Loucy (cell line): ENCODE measurements at regions not wholly inside any gene's neighbourhood (a gene's known extent, or its start where the extent isn't known, plus 50 kb on each side); places are given as distances from the start of the nearest gene placed in this dataset.
"Not testable (repeated sequence)": the region's sequence is repeated elsewhere in the genome, so short reads cannot be mapped to it uniquely, and the experiment has no call there.

Experiments used
- H2AFZ ChIP-seq: fragments of 200-600 bp; sonication (generic); 2 replicates; pipeline ENCODE4 v1.6.0; 2016; ENCODE audit warnings: antibody characterized with exemption, mild to moderate bottlenecking, low read length, moderate library complexity
- H3F3A ChIP-seq: fragments of 200-600 bp; 2 replicates; pipeline ENCODE4 v1.6.0; 2016; ENCODE audit warnings: antibody characterized with exemption, low read depth, mild to moderate bottlenecking
- H3K27me3 ChIP-seq: fragments of 200-600 bp; sonication (generic); 2 replicates; pipeline ENCODE4 v1.6.1; 2014; ENCODE audit warnings: low read length, mild to moderate bottlenecking; ENCODE audit not compliant: insufficient read depth, poor library complexity, severe bottlenecking
- H3K36me3 ChIP-seq: fragments of 200-600 bp; sonication (generic); 2 replicates; pipeline ENCODE4 v1.6.1; 2016; ENCODE audit warnings: low read length; ENCODE audit not compliant: insufficient read depth
- H3K4me1 ChIP-seq: fragments of 200-600 bp; sonication (generic); 2 replicates; pipeline ENCODE4 v1.5.1; 2014; ENCODE audit warnings: low read length, mild to moderate bottlenecking; ENCODE audit not compliant: insufficient read depth, poor library complexity, severe bottlenecking
- H3K4me2 ChIP-seq: fragments of 200-600 bp; sonication (generic); 2 replicates; pipeline ENCODE4 v1.6.0; 2014; ENCODE audit warnings: antibody characterized with exemption, low read length, low read depth, mild to moderate bottlenecking; ENCODE audit not compliant: poor library complexity, severe bottlenecking
- H3K4me3 ChIP-seq: fragments of 200-600 bp; sonication (generic); 2 replicates; pipeline ENCODE4 v1.5.1; 2014; ENCODE audit warnings: low read length, mild to moderate bottlenecking, mixed read lengths; ENCODE audit not compliant: poor library complexity, severe bottlenecking
- H3K79me2 ChIP-seq: fragments of 200-600 bp; sonication (generic); 2 replicates; pipeline ENCODE4 v1.6.1; 2014; ENCODE audit warnings: low read length; ENCODE audit not compliant: insufficient read depth
- H3K9ac ChIP-seq: fragments of 200-600 bp; sonication (generic); 2 replicates; pipeline ENCODE4 v1.6.0; 2014; ENCODE audit warnings: mild to moderate bottlenecking, low read depth, low read length, moderate library complexity; ENCODE audit not compliant: poor library complexity, severe bottlenecking
- H3K9me2 ChIP-seq: fragments of 200-600 bp; sonication (generic); replicated peaks from 2 replicates; pipeline ENCODE4 v1.6.1; 2016; ENCODE audit warnings: low read depth, low read length, mixed read lengths
- H3K9me3 ChIP-seq: fragments of 200-600 bp; sonication (generic); 2 replicates; pipeline ENCODE4 v1.6.1; 2014; ENCODE audit warnings: mild to moderate bottlenecking, antibody characterized with exemption, low read length, low read depth; ENCODE audit not compliant: insufficient read depth
- H4K20me1 ChIP-seq: fragments of 200-600 bp; sonication (generic); 2 replicates; pipeline ENCODE4 v1.6.0; 2014; ENCODE audit warnings: antibody characterized with exemption, low read length, mild to moderate bottlenecking; ENCODE audit not compliant: insufficient read depth, poor library complexity, severe bottlenecking
- EZH2phosphoT487 ChIP-seq: fragments of 200-600 bp; IDR thresholded peaks from 2 replicates; pipeline ENCODE4 v1.6.1; 2018; ENCODE audit warnings: antibody characterized with exemption, mild to moderate bottlenecking, moderate library complexity, borderline replicate concordance
- TF ChIP-seq, protein P1 (sequence below): fragments of 200-600 bp; sonication (generic); conservative IDR thresholded peaks from 2 replicates; pipeline ENCODE4 v1.5.1; 2014; ENCODE audit warnings: mild to moderate bottlenecking, antibody characterized with exemption, low read length

DNA sequence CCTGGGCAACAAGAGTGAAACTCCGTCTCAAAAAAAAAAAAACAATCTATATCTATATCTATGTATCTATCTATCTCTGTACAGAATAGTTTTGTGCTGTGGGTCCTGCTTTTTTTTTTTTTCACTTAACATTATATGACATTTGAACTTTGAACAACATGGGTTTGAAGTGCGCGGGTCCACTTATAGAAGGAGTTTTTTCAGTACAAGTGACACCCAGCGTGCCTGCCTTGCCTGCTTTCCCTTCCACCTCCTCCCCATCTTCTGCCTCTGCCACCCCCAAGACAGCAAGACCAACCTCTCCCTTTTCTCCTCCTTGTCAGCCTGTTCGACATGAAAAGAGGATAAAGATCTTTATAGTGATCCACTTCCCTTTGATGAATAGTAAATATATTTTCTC is 102.2 kb upstream of the KCNG1 start:
- Histone ChIP-seq H3K27me3 (no peaks in the 10 kb centered on the region), H3K79me2 (no peaks in the 10 kb centered on the region), H3K36me3 (no peaks in the 10 kb centered on the region), H3K9ac (no peak overlapping the region), H4K20me1 (no peaks in the 10 kb centered on the region), H3K4me2 (no peak overlapping the region), H3F3A (no peaks in the 10 kb centered on the region), H3K4me3 (no peak overlapping the region), H3K9me2 (no peaks in the 10 kb centered on the region), H2AFZ (no peak overlapping the region), H3K4me1 (no peaks in the 10 kb centered on the region), H3K9me3 (no peaks in the 10 kb centered on the region)
- TF ChIP-seq, protein P1, sequence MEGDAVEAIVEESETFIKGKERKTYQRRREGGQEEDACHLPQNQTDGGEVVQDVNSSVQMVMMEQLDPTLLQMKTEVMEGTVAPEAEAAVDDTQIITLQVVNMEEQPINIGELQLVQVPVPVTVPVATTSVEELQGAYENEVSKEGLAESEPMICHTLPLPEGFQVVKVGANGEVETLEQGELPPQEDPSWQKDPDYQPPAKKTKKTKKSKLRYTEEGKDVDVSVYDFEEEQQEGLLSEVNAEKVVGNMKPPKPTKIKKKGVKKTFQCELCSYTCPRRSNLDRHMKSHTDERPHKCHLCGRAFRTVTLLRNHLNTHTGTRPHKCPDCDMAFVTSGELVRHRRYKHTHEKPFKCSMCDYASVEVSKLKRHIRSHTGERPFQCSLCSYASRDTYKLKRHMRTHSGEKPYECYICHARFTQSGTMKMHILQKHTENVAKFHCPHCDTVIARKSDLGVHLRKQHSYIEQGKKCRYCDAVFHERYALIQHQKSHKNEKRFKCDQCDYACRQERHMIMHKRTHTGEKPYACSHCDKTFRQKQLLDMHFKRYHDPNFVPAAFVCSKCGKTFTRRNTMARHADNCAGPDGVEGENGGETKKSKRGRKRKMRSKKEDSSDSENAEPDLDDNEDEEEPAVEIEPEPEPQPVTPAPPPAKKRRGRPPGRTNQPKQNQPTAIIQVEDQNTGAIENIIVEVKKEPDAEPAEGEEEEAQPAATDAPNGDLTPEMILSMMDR = no peak
- TF ChIP-seq EZH2phosphoT487 = no peak

DNA sequence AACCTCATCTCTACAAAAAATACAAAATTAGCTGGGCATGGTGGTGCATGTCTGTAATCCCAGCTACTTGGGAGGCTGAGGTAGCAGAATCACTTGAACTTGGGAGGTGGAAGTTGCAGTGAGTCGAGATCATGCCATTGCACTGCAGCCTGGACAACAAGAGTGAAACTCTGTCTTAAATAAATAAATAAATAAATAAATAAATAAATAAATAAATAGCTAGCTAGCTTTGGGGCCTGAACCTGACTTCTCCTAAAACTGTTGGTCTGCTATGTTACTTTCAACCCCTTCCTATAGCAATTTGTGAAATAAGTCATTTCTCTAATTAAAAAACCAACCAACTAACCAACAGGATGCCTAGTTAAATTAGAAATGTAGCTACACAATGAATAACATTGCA is 101.0 kb upstream of the KCNG1 start:
- not testable (repeated sequence) for H3K4me3 ChIP-seq, H3K9me3 ChIP-seq

DNA sequence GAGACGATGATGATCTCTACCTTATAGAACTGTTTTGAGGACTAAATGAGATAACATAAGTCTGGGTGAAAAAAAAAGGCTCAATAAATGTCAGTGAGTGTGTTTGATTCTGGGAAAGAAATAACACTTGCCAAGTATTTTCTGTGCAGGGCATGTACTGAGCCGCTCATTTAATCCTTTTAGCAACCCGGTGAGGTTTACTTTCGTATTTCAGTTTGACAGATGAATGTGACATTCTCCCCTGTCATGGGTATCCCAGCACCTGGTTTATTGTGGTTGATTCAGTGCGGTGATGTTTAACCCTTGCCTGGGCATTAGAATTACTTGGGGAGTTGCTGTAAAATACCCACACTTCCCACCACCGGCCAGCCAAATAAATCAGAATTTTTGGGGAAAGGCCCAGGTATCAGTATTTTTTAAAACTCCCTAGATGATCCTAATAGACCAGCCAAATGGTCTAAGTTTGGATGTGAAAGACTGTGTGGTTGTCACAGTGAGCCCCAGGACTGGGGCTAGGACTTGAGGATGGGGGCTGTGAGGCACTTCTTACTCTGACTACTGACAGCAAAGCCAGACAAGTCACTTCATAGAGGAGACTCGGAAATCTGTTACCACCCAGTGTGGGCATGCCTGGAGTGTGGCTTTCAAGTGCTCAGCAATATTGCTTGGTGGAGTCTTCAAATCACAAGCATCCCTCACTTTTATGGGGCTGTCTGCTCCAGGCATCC is 100.2 kb upstream of the KCNG1 start:
- Histone ChIP-seq H3K79me2 (no peaks in the 10 kb centered on the region), H4K20me1 (no peaks in the 10 kb centered on the region), H3K27me3 (no peaks in the 10 kb centered on the region), H3K4me1 (no peaks in the 10 kb centered on the region), H3F3A (no peaks in the 10 kb centered on the region), H3K9me2 (no peaks in the 10 kb centered on the region), H3K4me2 (no peak overlapping the region), H3K9me3 (no peaks in the 10 kb centered on the region), H3K36me3 (no peaks in the 10 kb centered on the region), H3K4me3 (no peak overlapping the region), H2AFZ (no peak overlapping the region), H3K9ac (no peak overlapping the region)
- TF ChIP-seq, protein P1 = no peak
- no peak for TF ChIP-seq EZH2phosphoT487

More for the DNA sequence above, 101.0 kb upstream of the KCNG1 start:
- not testable (repeated sequence) for H3K9me2 ChIP-seq, H2AFZ ChIP-seq, H3K36me3 ChIP-seq, H3K4me2 ChIP-seq, H3K4me1 ChIP-seq, H4K20me1 ChIP-seq, H3F3A ChIP-seq, H3K79me2 ChIP-seq, H3K27me3 ChIP-seq, H3K9ac ChIP-seq

GRCh38 chr20:51121901-51122412 is 99.0 kb upstream of the KCNG1 start:
- H3K9me2 ChIP-seq = no peaks in the 10 kb centered on the region
- no peak overlapping the region for H2AFZ ChIP-seq

More at GRCh38 chr20:51121901-51122412, 99.0 kb upstream of the KCNG1 start:
- no peaks in the 10 kb centered on the region for H3F3A ChIP-seq
- TF ChIP-seq, protein P1 = no peak
- no peak for TF ChIP-seq EZH2phosphoT487
- H3K4me1 ChIP-seq = no peaks in the 10 kb centered on the region
- no peak overlapping the region for H3K9ac ChIP-seq
- no peaks in the 10 kb centered on the region for H3K27me3 ChIP-seq
- no peak overlapping the region for H3K4me3 ChIP-seq
- H4K20me1 ChIP-seq = no peaks in the 10 kb centered on the region
- H3K4me2 ChIP-seq = no peak overlapping the region
- H3K36me3 ChIP-seq = no peaks in the 10 kb centered on the region
- no peaks in the 10 kb centered on the region for H3K9me3 ChIP-seq
- H3K79me2 ChIP-seq = no peaks in the 10 kb centered on the region
